ENCODE measurements at regions not wholly inside any gene's neighbourhood (a gene's known extent, or its start where the extent isn't known, plus 50 kb on each side); places are given as distances from the start of the nearest gene placed in this dataset.

DNA sequence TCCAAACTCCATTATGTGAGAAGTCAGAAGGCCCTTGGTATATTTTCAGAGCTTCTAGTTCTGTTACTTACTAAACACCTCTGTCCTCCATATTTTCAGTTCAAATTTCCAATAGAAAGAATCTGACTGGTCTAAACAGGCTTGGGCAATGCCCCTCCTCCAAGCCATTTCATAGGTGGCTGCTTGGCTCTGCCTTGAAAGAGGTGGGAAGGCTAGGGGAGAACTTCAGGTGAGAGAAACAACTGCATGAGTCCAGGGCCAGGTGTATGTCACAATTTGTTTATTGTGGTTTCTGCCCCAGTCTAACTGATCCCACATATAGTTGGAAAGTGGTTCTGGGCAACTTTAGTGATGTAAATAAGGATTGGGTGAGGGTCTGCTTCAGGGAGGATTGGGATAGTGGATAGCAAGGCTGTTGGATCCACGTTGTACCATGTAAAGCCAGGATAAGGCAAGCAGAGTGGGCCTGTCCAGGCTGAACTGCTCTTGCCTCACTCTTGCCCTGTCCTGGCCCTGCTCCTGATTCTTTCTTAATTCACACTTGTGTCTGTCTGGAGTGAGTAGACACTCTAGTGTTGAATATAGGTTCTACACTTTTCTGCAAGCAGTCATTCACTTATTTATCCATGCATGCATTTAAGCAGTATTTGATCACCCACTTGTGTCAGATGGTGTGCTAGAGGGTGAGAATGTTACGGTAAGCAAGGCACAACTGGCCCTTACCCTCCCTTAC, 67.5 kb upstream of the COMTD1 start:
- TF ChIP-seq, protein P1, sequence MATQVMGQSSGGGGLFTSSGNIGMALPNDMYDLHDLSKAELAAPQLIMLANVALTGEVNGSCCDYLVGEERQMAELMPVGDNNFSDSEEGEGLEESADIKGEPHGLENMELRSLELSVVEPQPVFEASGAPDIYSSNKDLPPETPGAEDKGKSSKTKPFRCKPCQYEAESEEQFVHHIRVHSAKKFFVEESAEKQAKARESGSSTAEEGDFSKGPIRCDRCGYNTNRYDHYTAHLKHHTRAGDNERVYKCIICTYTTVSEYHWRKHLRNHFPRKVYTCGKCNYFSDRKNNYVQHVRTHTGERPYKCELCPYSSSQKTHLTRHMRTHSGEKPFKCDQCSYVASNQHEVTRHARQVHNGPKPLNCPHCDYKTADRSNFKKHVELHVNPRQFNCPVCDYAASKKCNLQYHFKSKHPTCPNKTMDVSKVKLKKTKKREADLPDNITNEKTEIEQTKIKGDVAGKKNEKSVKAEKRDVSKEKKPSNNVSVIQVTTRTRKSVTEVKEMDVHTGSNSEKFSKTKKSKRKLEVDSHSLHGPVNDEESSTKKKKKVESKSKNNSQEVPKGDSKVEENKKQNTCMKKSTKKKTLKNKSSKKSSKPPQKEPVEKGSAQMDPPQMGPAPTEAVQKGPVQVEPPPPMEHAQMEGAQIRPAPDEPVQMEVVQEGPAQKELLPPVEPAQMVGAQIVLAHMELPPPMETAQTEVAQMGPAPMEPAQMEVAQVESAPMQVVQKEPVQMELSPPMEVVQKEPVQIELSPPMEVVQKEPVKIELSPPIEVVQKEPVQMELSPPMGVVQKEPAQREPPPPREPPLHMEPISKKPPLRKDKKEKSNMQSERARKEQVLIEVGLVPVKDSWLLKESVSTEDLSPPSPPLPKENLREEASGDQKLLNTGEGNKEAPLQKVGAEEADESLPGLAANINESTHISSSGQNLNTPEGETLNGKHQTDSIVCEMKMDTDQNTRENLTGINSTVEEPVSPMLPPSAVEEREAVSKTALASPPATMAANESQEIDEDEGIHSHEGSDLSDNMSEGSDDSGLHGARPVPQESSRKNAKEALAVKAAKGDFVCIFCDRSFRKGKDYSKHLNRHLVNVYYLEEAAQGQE (IDR thresholded peaks at IDR 0.05; ENCODE audit: insufficient read depth in 1 of 2, low read depth in 2 of 2, low read length in 1 of 2): no peak
- TF ChIP-seq SIN3A (IDR thresholded peaks at IDR 0.05; ENCODE audit: borderline replicate concordance, insufficient read depth, low read depth, low read length) (no peak), POLR2AphosphoS5 (IDR thresholded peaks at IDR 0.05; ENCODE audit: low read depth, low read length) (no peak), TCF7L2 (IDR thresholded peaks at IDR 0.05; ENCODE audit: low read depth, low read length) (no peak)
- TF ChIP-seq, protein P2, sequence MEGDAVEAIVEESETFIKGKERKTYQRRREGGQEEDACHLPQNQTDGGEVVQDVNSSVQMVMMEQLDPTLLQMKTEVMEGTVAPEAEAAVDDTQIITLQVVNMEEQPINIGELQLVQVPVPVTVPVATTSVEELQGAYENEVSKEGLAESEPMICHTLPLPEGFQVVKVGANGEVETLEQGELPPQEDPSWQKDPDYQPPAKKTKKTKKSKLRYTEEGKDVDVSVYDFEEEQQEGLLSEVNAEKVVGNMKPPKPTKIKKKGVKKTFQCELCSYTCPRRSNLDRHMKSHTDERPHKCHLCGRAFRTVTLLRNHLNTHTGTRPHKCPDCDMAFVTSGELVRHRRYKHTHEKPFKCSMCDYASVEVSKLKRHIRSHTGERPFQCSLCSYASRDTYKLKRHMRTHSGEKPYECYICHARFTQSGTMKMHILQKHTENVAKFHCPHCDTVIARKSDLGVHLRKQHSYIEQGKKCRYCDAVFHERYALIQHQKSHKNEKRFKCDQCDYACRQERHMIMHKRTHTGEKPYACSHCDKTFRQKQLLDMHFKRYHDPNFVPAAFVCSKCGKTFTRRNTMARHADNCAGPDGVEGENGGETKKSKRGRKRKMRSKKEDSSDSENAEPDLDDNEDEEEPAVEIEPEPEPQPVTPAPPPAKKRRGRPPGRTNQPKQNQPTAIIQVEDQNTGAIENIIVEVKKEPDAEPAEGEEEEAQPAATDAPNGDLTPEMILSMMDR (IDR thresholded peaks at IDR 0.05): no peak
- no peak for DNase-seq (ENCODE audit: low read depth, low spot score)
- no peaks in the 10 kb centered on the region for H3K36me3 ChIP-seq (ENCODE audit: control insufficient read depth, insufficient read depth, low read length)
- ATAC-seq: no peak
- 0 out of 2 replicates have a peak, but pooled peaks cover 4% of the 10 kb centered on the region for H3K9me3 ChIP-seq (ENCODE audit: control insufficient read depth, insufficient read depth, low read depth, low read length)
- POLR2A ChIA-PET: no interaction called here
- no peak overlapping the region for H3K4me3 ChIP-seq (ENCODE audit: low read depth in 2 of 2, low read length in 2 of 2)
- BruUV-seq (replicated peaks): no TSS peak
- CTCF ChIA-PET: no interaction called here
- H3K4me1 ChIP-seq (ENCODE audit: control insufficient read depth, insufficient read depth, low read length): no peaks in the 10 kb centered on the region
- no peaks in the 10 kb centered on the region for H3K27me3 ChIP-seq (ENCODE audit: control insufficient read depth, insufficient read depth, low read length)
- intact Hi-C loops (cut with micrococcal nuclease; ENCODE audit: unreplicated experiment): no loop called here
- in situ Hi-C loops (cut with HindIII; ENCODE audit: low pct_unique_long_range_greater_than_20kb, low sequenced_read_pairs): no loop called here
- no peak overlapping the region for H3K27ac ChIP-seq (ENCODE audit: low read length)

DNA sequence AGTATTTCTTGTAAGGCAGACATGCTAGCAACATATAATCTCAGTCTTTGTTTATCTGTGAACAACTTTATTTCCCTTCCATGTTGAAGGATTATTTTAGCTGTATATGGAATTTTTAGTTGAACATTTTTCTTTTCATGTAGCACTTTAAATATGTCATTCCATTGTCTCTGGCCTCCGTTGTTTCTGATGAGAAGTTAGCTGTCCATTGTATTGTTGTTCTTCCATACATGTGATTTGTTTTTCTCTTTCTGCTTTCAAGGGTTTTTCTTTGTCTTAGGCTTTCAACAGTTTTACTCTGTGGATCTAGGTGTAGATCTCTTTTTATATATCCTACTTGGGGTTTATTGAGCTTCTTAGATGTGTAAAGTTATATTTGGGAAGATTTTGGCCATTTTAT, 66.3 kb upstream of the COMTD1 start:
- Histone ChIP-seq H3K9me3 (ENCODE audit: control insufficient read depth, insufficient read depth, low read depth, low read length) (0 out of 2 replicates have a peak, but pooled peaks cover 4% of the 10 kb centered on the region), H3K4me1 (ENCODE audit: control insufficient read depth, insufficient read depth, low read length) (no peaks in the 10 kb centered on the region), H3K36me3 (ENCODE audit: control insufficient read depth, insufficient read depth, low read length) (no peaks in the 10 kb centered on the region), H3K27me3 (ENCODE audit: control insufficient read depth, insufficient read depth, low read length) (peaks cover 7% of the 10 kb centered on the region; the same call in 1 of the 2 replicates), H3K4me3 (ENCODE audit: low read depth in 2 of 2, low read length in 2 of 2) (no peak overlapping the region), H3K27ac (ENCODE audit: low read length) (no peak overlapping the region)
- DNase-seq (ENCODE audit: low read depth, low spot score) (no peak), ATAC-seq (no peak)
- ChIA-PET POLR2A (no interaction called here), CTCF (no interaction called here)
- intact Hi-C loops (cut with micrococcal nuclease; ENCODE audit: unreplicated experiment) (no loop called here), in situ Hi-C loops (cut with HindIII; ENCODE audit: low pct_unique_long_range_greater_than_20kb, low sequenced_read_pairs) (no loop called here)
- no TSS peak for BruUV-seq (replicated peaks)
- TF ChIP-seq TCF7L2 (IDR thresholded peaks at IDR 0.05; ENCODE audit: low read depth, low read length) (no peak), SIN3A (IDR thresholded peaks at IDR 0.05; ENCODE audit: borderline replicate concordance, insufficient read depth, low read depth, low read length) (no peak)
- TF ChIP-seq, protein P1 (IDR thresholded peaks at IDR 0.05; ENCODE audit: insufficient read depth in 1 of 2, low read depth in 2 of 2, low read length in 1 of 2): no peak
